ENCODE measurements at regions not wholly inside any gene's neighbourhood (a gene's known extent, or its start where the extent isn't known, plus 50 kb on each side); places are given as distances from the start of the nearest gene placed in this dataset.
A peak's percentile ranks its signal among the peaks of the same experiment; 100 is the strongest.

GRCh38 chr2:41806286-41806685 lies 241.5 kb upstream of the PKDCC start:
- TF ChIP-seq CTCF (IDR thresholded peaks at IDR 0.05) (peak; percentile 18), EZH2 (IDR thresholded peaks at IDR 0.05) (no peak)

All from neural progenitor cell (in vitro differentiated cells).